ENCODE measurements at regions not wholly inside any gene's neighbourhood (a gene's known extent, or its start where the extent isn't known, plus 50 kb on each side); places are given as distances from the start of the nearest gene placed in this dataset.

- Histone ChIP-seq H3K9me3 (ENCODE audit: control insufficient read depth in 1 of 2, low read length in 2 of 2) (no peaks in the 10 kb centered on the region), H3K9ac (ENCODE audit: low read depth in 1 of 2, low read length in 2 of 2) (no peak overlapping the region), H3K36me3 (ENCODE audit: control insufficient read depth in 1 of 2, insufficient read depth in 2 of 2, low read length in 2 of 2) (no peaks in the 10 kb centered on the region), H3K4me1 (ENCODE audit: control insufficient read depth in 1 of 2, insufficient read depth in 2 of 2, low read length in 2 of 2) (peaks cover 3 to 11% of the 10 kb centered on the region in 2 donors), H3K27ac (ENCODE audit: low read depth, low read length) (no peak overlapping the region), H3K4me3 (ENCODE audit: low read depth in 1 of 2, low read length in 2 of 2) (no peak overlapping the region), H3K27me3 (ENCODE audit: control insufficient read depth in 1 of 2, insufficient read depth in 2 of 2, low read length in 2 of 2) (no peaks in the 10 kb centered on the region)
Observed at GRCh38 chr16:85315866-85316265, 203.6 kb upstream of the CIBAR2 start.

GRCh38 chr16:85316321-85316919, 204.1 kb upstream of the CIBAR2 start:
- peaks cover 0 to 13% of the 10 kb centered on the region in 2 donors for H3K4me1 ChIP-seq (ENCODE audit: control insufficient read depth in 1 of 2, insufficient read depth in 2 of 2, low read length in 2 of 2)
- H3K27ac ChIP-seq (ENCODE audit: low read depth, low read length), result no peak overlapping the region
- no peaks in the 10 kb centered on the region for H3K27me3 ChIP-seq (ENCODE audit: control insufficient read depth in 1 of 2, insufficient read depth in 2 of 2, low read length in 2 of 2)
- H3K4me3 ChIP-seq (ENCODE audit: low read depth in 1 of 2, low read length in 2 of 2), result no peak overlapping the region
- H3K9ac ChIP-seq (ENCODE audit: low read depth in 1 of 2, low read length in 2 of 2), result no peak overlapping the region
- no peaks in the 10 kb centered on the region for H3K36me3 ChIP-seq (ENCODE audit: control insufficient read depth in 1 of 2, insufficient read depth in 2 of 2, low read length in 2 of 2)
- H3K9me3 ChIP-seq (ENCODE audit: control insufficient read depth in 1 of 2, low read length in 2 of 2), result no peaks in the 10 kb centered on the region

DNA sequence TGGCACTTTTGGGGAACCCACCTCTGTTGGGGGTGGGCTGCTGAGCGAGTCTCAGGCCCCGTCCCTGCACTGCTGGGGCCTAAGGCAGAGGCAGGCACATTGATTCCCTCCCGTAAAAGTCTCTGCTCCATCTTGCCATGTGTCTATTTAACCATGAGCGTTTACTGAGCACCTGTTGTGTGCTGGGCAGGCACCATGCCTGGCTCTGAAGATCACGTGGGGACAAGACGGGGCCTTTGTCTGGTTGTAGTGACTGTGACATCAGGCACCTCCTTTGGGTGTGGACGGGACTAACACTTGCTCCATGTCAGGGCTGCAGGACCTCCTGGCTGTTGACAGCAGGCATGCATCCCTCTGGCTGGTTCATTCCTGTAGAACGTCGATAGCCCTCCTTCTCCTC, 204.7 kb upstream of the CIBAR2 start:
- Histone ChIP-seq H3K4me1 (ENCODE audit: control insufficient read depth in 1 of 2, insufficient read depth in 2 of 2, low read length in 2 of 2) (peaks cover 3 to 17% of the 10 kb centered on the region in 2 donors), H3K9ac (ENCODE audit: low read depth in 1 of 2, low read length in 2 of 2) (no peak overlapping the region), H3K36me3 (ENCODE audit: control insufficient read depth in 1 of 2, insufficient read depth in 2 of 2, low read length in 2 of 2) (no peaks in the 10 kb centered on the region), H3K4me3 (ENCODE audit: low read depth in 1 of 2, low read length in 2 of 2) (no peak overlapping the region), H3K27ac (ENCODE audit: low read depth, low read length) (no peak overlapping the region), H3K9me3 (ENCODE audit: control insufficient read depth in 1 of 2, low read length in 2 of 2) (no peaks in the 10 kb centered on the region), H3K27me3 (ENCODE audit: control insufficient read depth in 1 of 2, insufficient read depth in 2 of 2, low read length in 2 of 2) (no peaks in the 10 kb centered on the region)

GRCh38 chr16:85317704-85318103, 205.4 kb upstream of the CIBAR2 start:
- Histone ChIP-seq H3K27me3 (ENCODE audit: control insufficient read depth in 1 of 2, insufficient read depth in 2 of 2, low read length in 2 of 2) (no peaks in the 10 kb centered on the region), H3K9ac (ENCODE audit: low read depth in 1 of 2, low read length in 2 of 2) (no peak overlapping the region), H3K4me3 (ENCODE audit: low read depth in 1 of 2, low read length in 2 of 2) (no peak overlapping the region), H3K27ac (ENCODE audit: low read depth, low read length) (no peak overlapping the region), H3K9me3 (ENCODE audit: control insufficient read depth in 1 of 2, low read length in 2 of 2) (no peaks in the 10 kb centered on the region), H3K4me1 (ENCODE audit: control insufficient read depth in 1 of 2, insufficient read depth in 2 of 2, low read length in 2 of 2) (peaks cover 4 to 22% of the 10 kb centered on the region in 2 donors), H3K36me3 (ENCODE audit: control insufficient read depth in 1 of 2, insufficient read depth in 2 of 2, low read length in 2 of 2) (no peaks in the 10 kb centered on the region)

- Histone ChIP-seq H3K4me3 (ENCODE audit: low read depth in 1 of 2, low read length in 2 of 2) (no peak overlapping the region), H3K27me3 (ENCODE audit: control insufficient read depth in 1 of 2, insufficient read depth in 2 of 2, low read length in 2 of 2) (no peaks in the 10 kb centered on the region), H3K9me3 (ENCODE audit: control insufficient read depth in 1 of 2, low read length in 2 of 2) (no peaks in the 10 kb centered on the region), H3K27ac (ENCODE audit: low read depth, low read length) (no peak overlapping the region), H3K4me1 (ENCODE audit: control insufficient read depth in 1 of 2, insufficient read depth in 2 of 2, low read length in 2 of 2) (peaks cover 4 to 20% of the 10 kb centered on the region in 2 donors), H3K9ac (ENCODE audit: low read depth in 1 of 2, low read length in 2 of 2) (no peak overlapping the region), H3K36me3 (ENCODE audit: control insufficient read depth in 1 of 2, insufficient read depth in 2 of 2, low read length in 2 of 2) (no peaks in the 10 kb centered on the region)
Observed at GRCh38 chr16:85319208-85319983, 207.1 kb upstream of the CIBAR2 start.

DNA sequence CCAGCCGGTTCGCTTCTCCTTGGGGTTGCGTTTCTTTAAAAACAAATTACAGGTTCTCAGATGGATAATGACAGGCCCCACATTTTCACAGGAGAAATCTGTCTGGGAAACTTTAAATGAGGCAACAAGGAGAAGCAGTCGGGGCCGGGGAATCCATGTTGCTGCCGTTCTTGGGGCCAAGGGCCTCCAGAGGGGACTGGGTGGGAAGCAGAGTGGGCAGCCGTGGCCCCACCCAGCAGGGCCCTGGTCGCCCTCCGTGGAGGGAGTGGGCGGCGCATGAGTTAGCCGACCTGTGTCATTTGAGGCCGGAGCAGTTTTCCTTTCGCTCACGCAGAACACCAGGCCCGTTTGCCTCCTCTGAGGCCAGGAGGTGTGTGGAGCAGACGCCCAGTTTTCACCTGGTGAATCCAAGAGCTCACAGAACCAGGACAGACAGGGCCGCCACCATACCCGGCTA, 207.7 kb upstream of the CIBAR2 start:
- H3K9me3 ChIP-seq (ENCODE audit: control insufficient read depth in 1 of 2, low read length in 2 of 2), result no peaks in the 10 kb centered on the region
- H3K36me3 ChIP-seq (ENCODE audit: control insufficient read depth in 1 of 2, insufficient read depth in 2 of 2, low read length in 2 of 2), result no peaks in the 10 kb centered on the region
- no peak overlapping the region for H3K9ac ChIP-seq (ENCODE audit: low read depth in 1 of 2, low read length in 2 of 2)
- H3K27ac ChIP-seq (ENCODE audit: low read depth, low read length), result no peak overlapping the region
- no peak overlapping the region for H3K4me3 ChIP-seq (ENCODE audit: low read depth in 1 of 2, low read length in 2 of 2)
- H3K27me3 ChIP-seq (ENCODE audit: control insufficient read depth in 1 of 2, insufficient read depth in 2 of 2, low read length in 2 of 2), result no peaks in the 10 kb centered on the region
- peaks cover 4 to 19% of the 10 kb centered on the region in 2 donors for H3K4me1 ChIP-seq (ENCODE audit: control insufficient read depth in 1 of 2, insufficient read depth in 2 of 2, low read length in 2 of 2)

DNA sequence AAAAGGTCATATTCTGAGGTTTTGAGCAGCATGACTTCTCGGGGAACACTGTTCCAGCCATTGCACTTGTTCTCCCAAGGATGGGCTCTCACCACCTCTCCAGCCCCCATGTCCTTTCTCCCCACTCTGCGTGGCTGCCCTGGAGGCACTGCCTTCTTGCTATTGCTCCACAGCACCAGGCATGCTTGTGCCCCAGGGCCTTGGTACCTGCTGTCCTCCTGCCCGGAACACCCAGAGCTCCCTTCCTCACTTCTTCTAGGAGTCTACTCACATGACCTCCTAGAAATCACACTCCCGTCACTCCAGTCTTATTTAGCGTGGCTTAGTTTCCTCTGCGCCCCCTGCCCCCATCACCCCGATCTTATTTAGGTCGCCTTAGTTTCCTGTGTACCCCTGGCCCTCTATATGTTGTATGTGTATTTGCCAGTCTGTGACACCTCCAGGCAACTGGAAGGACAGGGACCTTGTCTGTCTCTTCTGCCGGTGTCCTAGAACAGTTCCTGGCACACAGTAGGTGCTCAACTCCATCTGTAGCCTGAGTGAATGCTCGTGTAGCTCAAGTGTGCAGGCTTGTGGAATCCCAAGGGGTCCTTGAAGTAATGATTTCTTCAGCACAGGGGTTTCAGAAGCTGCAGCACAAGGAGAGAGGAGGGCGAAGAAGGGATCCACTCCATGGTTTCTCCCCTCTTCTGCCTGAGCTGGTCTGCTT, 208.6 kb upstream of the CIBAR2 start:
- Histone ChIP-seq H3K27me3 (ENCODE audit: control insufficient read depth in 1 of 2, insufficient read depth in 2 of 2, low read length in 2 of 2) (no peaks in the 10 kb centered on the region), H3K9me3 (ENCODE audit: control insufficient read depth in 1 of 2, low read length in 2 of 2) (no peaks in the 10 kb centered on the region), H3K27ac (ENCODE audit: low read depth, low read length) (no peak overlapping the region), H3K9ac (ENCODE audit: low read depth in 1 of 2, low read length in 2 of 2) (no peak overlapping the region), H3K36me3 (ENCODE audit: control insufficient read depth in 1 of 2, insufficient read depth in 2 of 2, low read length in 2 of 2) (no peaks in the 10 kb centered on the region), H3K4me3 (ENCODE audit: low read depth in 1 of 2, low read length in 2 of 2) (no peak overlapping the region), H3K4me1 (ENCODE audit: control insufficient read depth in 1 of 2, insufficient read depth in 2 of 2, low read length in 2 of 2) (peaks cover 4 to 19% of the 10 kb centered on the region in 2 donors)

GRCh38 chr16:85321509-85322271, 209.4 kb upstream of the CIBAR2 start:
- Histone ChIP-seq H3K9me3 (ENCODE audit: control insufficient read depth in 1 of 2, low read length in 2 of 2) (no peaks in the 10 kb centered on the region), H3K36me3 (ENCODE audit: control insufficient read depth in 1 of 2, insufficient read depth in 2 of 2, low read length in 2 of 2) (no peaks in the 10 kb centered on the region), H3K27ac (ENCODE audit: low read depth, low read length) (peak overlapping the region; percentile 62), H3K4me1 (ENCODE audit: control insufficient read depth in 1 of 2, insufficient read depth in 2 of 2, low read length in 2 of 2) (peaks cover 4 to 16% of the 10 kb centered on the region in 2 donors), H3K4me3 (ENCODE audit: low read depth in 1 of 2, low read length in 2 of 2) (no peak overlapping the region), H3K27me3 (ENCODE audit: control insufficient read depth in 1 of 2, insufficient read depth in 2 of 2, low read length in 2 of 2) (no peaks in the 10 kb centered on the region), H3K9ac (ENCODE audit: low read depth in 1 of 2, low read length in 2 of 2) (peak overlapping the region in 1 of 2 donors; percentile 20)

GRCh38 chr16:85323230-85323960, 211.1 kb upstream of the CIBAR2 start:
- Histone ChIP-seq H3K36me3 (ENCODE audit: control insufficient read depth in 1 of 2, insufficient read depth in 2 of 2, low read length in 2 of 2) (no peaks in the 10 kb centered on the region), H3K9ac (ENCODE audit: low read depth in 1 of 2, low read length in 2 of 2) (no peak overlapping the region), H3K27ac (ENCODE audit: low read depth, low read length) (no peak overlapping the region), H3K27me3 (ENCODE audit: control insufficient read depth in 1 of 2, insufficient read depth in 2 of 2, low read length in 2 of 2) (no peaks in the 10 kb centered on the region), H3K4me1 (ENCODE audit: control insufficient read depth in 1 of 2, insufficient read depth in 2 of 2, low read length in 2 of 2) (peaks cover 5 to 20% of the 10 kb centered on the region in 2 donors), H3K4me3 (ENCODE audit: low read depth in 1 of 2, low read length in 2 of 2) (no peak overlapping the region), H3K9me3 (ENCODE audit: control insufficient read depth in 1 of 2, low read length in 2 of 2) (no peaks in the 10 kb centered on the region)

Measured in duodenal mucosa (tissue), 2 donors.